ENCODE measurements at regions not wholly inside any gene's neighbourhood (a gene's known extent, or its start where the extent isn't known, plus 50 kb on each side); places are given as distances from the start of the nearest gene placed in this dataset.

DNA sequence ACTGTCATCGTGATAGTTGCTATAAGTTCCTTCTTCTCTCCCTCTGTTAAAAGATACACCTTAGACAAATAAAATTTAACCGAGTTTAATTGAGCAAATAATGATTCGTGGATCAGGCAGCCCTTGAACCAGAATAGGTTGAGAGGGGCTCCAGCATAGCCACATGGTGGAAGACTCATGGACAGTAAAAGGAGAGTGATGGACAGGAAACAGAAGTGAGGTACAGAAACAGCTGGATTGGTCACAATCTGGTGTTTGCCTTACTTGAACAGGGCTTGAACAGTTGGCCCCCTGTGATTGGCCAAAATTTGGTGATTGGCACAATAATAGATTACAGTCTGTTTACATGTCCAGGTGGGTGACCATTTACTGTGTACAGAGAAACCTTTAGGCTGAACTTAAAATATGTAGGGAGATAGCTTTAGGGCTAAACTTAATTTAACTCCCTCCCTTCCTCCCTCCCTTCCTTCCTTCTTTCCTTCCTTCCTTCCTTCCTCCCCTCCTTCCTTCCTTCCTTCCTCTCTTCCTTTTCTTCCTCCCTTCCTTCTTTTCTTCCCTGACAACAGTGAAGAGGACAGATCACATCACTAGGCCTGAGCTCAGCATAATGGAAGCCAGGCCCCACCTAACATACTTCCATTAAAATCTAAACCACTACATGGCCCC is 531.8 kb upstream of the JARID2 start:
- no peak for DNase-seq (ENCODE audit: low read depth)

DNA sequence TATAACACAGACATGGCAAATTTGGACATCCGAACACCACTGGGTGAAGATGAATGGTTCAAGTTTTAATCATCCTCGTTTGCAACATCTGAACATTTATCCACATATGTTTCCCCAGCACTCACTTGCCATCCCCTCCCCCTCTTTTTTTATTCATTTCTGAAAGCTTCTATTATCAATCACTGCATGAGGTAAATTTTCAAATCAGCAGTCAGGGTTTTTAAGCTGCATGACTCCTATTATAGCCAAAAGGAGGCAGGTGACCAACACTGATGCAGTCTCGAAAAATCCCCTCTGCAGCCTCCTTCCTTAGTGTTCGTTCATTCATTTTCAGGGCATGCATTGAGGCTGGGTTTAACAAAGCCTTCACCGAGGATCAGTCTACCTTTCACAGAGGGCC is 530.8 kb upstream of the JARID2 start:
- no peak for DNase-seq (ENCODE audit: low read depth)

DNA sequence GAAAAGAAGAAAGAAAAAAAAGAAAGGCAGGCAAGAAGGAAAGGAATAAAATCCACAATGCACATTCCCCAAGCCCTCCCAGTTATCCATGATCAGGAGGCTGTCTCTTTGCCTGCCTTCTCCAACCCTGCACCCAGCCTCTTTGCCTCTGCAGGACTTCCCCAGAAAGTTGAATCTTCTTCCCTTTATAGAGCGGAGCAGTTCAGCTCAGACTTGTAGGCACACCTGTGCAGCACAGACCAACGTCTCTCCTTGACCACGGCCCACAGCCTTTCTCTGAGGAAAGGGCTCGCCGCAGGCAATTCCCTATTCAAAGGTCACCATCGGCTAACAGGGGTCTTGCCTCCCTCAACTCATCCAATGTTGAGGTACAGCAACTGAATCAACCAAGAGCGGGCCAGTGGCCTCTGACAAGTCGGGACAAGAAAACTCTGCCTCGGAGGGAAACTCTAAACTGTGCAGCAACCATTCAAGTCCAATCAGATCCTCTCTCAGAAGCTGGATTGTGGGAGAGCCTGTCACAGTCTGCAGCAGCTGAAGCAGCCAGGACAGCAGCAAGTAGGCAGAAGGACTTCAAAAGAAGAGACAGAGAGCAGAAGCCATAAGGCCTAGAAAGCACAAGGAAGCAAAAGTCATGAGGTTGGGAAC is 529.2 kb upstream of the JARID2 start:
- no peak for DNase-seq (ENCODE audit: low read depth)

GRCh38 chr6:14717307-14717706 is 528.6 kb upstream of the JARID2 start:
- DNase-seq (ENCODE audit: low read depth) = no peak

DNA sequence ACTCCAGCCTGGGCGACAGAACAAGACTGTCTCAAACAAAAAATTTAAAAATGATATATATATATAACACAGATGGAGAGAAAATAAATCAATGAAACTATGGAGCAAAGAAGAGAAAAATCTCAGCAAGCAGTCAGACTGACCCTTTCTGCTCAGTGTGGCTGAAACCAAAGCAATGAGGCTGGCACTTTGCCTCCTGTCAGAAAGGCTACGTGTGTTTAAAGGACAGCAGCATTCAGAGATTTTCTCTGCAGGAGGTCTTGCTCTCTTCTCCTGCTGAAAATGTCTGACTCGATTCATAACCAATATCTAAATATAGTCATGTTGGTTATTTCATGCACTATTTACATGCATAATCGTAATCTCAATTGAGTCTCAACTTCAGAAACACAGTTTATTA is 527.0 kb upstream of the JARID2 start:
- peak; percentile 42 for DNase-seq (ENCODE audit: low read depth)

- no peak for DNase-seq (ENCODE audit: low read depth)
These were observed 526.6 kb upstream of the JARID2 start for GRCh38 chr6:14719270-14719669.

DNA sequence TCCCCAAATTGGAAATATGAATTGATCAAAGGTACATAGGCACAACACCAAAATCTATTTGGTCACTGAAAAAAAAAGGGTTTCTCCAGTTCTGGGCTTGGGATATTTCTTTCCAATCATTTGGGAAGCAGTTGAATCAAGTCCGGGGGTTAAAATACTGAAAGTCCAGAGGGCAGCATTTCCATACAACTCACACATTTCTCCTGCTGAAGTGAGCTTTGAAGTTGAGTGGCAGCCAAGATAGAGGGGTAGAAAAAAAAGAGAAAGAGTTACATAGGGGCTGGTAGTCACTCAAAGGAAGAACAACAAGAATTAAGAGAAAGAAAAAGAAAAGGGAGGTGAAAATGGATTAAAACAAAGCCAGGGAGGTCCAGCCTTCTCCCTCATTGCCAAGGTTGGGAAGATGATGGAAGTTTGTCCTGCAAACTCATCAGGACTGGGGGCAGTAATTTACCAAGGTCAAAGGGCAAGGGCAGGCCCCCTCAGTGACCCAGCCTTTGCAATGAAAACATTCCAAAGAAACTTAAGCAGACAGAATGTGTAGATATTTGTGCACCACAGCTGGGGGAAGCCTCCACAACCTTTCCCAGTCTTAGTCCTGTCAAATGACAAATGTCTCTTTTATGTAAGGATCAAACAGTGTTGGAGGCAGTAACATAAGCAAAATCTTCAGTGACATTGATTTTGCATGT is 525.3 kb upstream of the JARID2 start:
- DNase-seq (ENCODE audit: low read depth) = no peak

DNA sequence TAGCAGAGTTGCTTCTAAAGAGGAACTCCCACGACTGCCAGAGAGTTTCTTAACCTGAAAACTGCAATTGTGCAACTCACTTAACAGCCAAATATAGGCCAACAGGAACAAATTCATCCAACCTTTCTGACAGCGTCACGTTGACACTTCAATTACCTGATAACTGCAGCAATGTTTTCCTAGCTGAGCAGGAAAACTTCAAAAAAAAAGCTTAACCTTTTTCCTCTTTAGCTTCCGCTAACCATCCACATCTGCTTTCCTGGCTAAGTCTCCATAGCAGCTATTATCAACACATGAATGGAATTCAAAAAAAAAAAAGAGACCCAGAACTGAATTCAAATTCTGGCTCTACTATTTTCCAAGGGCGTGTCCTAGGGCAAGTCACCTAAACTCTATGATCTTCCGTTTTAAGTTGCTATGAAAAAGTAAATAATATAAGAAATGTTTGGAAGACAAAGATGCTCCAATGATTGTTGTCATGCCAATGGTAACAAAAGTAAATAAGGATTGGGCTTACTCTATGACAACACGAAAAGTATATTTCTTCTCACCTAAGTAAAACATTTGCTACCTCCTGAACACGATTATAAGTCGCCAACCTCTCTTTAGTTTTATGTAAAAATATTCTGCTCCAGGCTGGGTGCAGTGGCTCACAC is 524.6 kb upstream of the JARID2 start:
- no peak for DNase-seq (ENCODE audit: low read depth)

DNA sequence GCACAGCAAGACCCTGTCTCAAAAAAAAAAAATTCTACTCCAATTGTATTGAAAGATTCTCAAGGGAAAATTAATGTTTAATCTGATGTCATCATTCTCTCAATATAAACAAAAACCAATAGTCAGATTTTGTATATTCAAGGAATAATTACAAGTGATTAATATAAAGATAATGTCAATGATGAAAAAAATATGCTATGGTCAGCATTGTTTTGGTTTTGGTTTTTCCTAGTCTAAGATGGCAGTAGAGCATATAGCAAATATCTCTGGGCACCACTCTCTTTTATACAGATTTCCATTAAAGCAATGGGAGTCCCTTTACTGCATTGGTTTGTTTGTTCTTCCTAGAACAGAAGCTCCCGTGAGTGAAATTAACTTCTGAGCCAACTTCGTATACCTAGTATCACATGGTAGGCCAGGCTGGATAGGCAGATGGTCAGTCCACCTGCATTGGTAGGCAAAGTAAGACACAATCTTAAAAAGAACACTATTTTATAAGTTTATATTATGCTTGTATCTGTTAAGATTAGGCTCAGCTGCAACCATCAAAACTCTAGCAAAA is 523.8 kb upstream of the JARID2 start:
- no peak for DNase-seq (ENCODE audit: low read depth)

- DNase-seq (ENCODE audit: low read depth) = no peak
These were observed 523.2 kb upstream of the JARID2 start for GRCh38 chr6:14722704-14723103.

- DNase-seq (ENCODE audit: low read depth) = no peak
These were observed 522.3 kb upstream of the JARID2 start for GRCh38 chr6:14723535-14724086.

- no peak for DNase-seq (ENCODE audit: low read depth)
These were observed 521.3 kb upstream of the JARID2 start for GRCh38 chr6:14724549-14724948.

GRCh38 chr6:14726816-14727493 is 518.9 kb upstream of the JARID2 start:
- no peak for DNase-seq (ENCODE audit: low read depth)

- no peak for DNase-seq (ENCODE audit: low read depth)
These were observed 518.1 kb upstream of the JARID2 start for GRCh38 chr6:14727494-14728395.

GRCh38 chr6:14728396-14729024 is 517.4 kb upstream of the JARID2 start:
- DNase-seq (ENCODE audit: low read depth) = peak; percentile 69

DNA sequence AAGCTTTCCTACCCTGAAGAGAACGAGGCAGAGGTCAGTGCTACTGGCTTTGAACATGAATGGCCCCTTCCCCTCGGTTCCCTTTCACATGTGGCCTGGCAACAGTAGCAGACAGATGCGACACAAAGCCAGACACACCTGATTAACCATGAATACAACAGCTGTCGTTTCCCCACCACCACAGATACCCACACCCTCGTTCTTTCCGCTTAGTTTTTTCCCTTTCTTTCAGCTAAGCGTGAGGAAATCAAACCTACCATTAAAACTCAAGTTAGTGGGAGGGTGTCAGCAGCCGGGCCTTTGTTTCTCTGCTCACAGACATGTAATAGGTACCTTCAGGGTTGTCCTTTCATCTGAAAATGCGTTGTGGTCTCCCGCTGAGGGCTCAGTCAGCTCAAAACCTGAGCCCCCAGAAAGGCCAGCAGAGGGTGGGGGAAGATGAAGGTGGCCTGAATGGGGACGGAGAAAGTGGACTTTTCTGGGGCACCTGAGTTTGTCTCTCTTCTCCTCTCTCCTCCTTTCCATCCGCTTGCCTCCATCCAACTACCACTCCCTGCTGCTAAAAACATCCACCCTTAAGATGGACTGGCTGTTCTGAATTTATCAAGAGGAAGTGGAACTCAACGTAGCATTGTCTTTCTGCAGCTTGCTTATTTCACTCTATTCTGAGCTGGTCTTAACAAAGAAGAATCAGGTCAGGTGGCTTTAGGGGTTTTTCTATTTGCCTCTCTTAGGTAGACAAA is 516.6 kb upstream of the JARID2 start:
- DNase-seq (ENCODE audit: low read depth) = no peak

DNA sequence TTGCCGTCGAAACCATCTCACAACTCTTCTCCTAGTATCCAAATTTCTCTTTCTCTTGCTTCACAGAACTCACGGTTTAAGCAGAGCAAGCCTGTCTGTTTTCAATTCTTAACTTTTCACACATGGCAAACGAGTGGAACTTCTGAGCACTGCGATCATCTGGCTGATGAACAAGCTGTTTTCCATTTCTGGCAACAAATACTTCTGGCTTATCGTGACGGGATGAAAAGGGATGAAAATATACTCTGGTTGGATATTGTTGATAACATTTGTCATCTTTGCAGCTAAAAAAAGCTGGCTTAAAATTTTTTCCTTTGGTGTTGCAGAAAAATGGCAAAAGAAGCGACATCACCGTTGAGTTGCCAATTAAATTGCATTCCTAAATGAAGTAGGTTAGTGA is 515.2 kb upstream of the JARID2 start:
- no peak for DNase-seq (ENCODE audit: low read depth)

GRCh38 chr6:14731611-14732010 is 514.3 kb upstream of the JARID2 start:
- no peak for DNase-seq (ENCODE audit: low read depth)

- no peak for DNase-seq (ENCODE audit: low read depth)
These were observed 513.5 kb upstream of the JARID2 start for GRCh38 chr6:14732226-14732843.

Measured in EH (cell line).